Liver (tissue), 3 donors: ENCODE measurements at regions not wholly inside any gene's neighbourhood (a gene's known extent, or its start where the extent isn't known, plus 50 kb on each side); places are given as distances from the start of the nearest gene placed in this dataset.

Source experiments
- FOXA2 ChIP-seq: IDR thresholded peaks from 2 replicates; pipeline ENCODE4 v1.6.1; 2016; ENCODE audit warnings: antibody characterized with exemption
- HNF4A ChIP-seq, 2 donors: conservative IDR thresholded peaks; 2 replicates each; pipeline ENCODE4 v1.6.1; 2016; ENCODE audit warnings: antibody characterized with exemption in 2 of 2, mild to moderate bottlenecking in 2 of 2
- HNF4G ChIP-seq: IDR thresholded peaks from 2 replicates; pipeline ENCODE4 v1.6.1; 2016; ENCODE audit warnings: antibody characterized with exemption
- JUND ChIP-seq, 2 donors: IDR thresholded peaks; 2 replicates each; pipeline ENCODE4 v1.6.1; 2016; ENCODE audit warnings: antibody characterized with exemption in 2 of 2
- NR2F2 ChIP-seq: IDR thresholded peaks from 2 replicates; pipeline ENCODE4 v1.6.1; 2016; ENCODE audit warnings: antibody characterized with exemption
- RAD21 ChIP-seq, 2 donors: IDR thresholded peaks; 2 replicates each; pipeline ENCODE4 v1.6.1; 2016; ENCODE audit warnings: antibody characterized with exemption in 2 of 2, mild to moderate bottlenecking in 2 of 2
- RXRA ChIP-seq, 2 donors: IDR thresholded peaks; 2 replicates each; pipeline ENCODE4 v1.6.1; 2017 to 2018; ENCODE audit warnings: antibody characterized with exemption in 2 of 2, mild to moderate bottlenecking in 1 of 2
- TAF1 ChIP-seq: conservative IDR thresholded peaks from 2 replicates; pipeline ENCODE4 v1.6.1; 2016; ENCODE audit warnings: antibody characterized with exemption, mild to moderate bottlenecking
- YY1 ChIP-seq: IDR thresholded peaks from 2 replicates; pipeline ENCODE4 v1.6.1; 2016; ENCODE audit warnings: antibody characterized with exemption, mild to moderate bottlenecking
- TF ChIP-seq, protein P1 (sequence below): fragments of 150-350 bp; IDR thresholded peaks from 2 replicates; pipeline ENCODE4 v1.5.1; 2017; ENCODE audit warnings: improper control_type of control experiment, low read depth, low read length; ENCODE audit not compliant: missing input control
- TF ChIP-seq, protein P2 (sequence below): IDR thresholded peaks from 2 replicates; pipeline ENCODE4 v1.6.1; 2016; ENCODE audit warnings: antibody characterized with exemption
- donor health status: healthy.
- donor health status: healthy.

DNA sequence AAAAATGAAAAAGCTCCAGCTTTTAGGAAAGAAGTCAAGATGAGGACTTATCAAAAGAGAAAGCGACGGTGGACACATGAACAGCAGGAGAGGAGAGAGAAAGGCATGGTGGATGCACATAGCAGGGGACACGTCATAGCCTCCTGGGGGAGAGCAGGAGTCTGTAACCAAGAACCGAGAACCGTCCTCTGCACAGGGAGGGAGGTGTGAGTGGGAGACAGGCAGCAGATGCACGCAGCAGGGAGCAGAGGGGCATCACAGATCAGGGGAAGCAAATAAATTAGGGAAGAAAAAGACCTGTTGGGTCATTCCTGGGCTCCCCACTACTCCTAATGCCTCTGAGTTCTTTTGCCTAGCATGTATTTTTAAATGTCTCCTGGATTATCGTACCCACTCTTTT lies 138.1 kb upstream of the RMST start:
- TF ChIP-seq, protein P1, sequence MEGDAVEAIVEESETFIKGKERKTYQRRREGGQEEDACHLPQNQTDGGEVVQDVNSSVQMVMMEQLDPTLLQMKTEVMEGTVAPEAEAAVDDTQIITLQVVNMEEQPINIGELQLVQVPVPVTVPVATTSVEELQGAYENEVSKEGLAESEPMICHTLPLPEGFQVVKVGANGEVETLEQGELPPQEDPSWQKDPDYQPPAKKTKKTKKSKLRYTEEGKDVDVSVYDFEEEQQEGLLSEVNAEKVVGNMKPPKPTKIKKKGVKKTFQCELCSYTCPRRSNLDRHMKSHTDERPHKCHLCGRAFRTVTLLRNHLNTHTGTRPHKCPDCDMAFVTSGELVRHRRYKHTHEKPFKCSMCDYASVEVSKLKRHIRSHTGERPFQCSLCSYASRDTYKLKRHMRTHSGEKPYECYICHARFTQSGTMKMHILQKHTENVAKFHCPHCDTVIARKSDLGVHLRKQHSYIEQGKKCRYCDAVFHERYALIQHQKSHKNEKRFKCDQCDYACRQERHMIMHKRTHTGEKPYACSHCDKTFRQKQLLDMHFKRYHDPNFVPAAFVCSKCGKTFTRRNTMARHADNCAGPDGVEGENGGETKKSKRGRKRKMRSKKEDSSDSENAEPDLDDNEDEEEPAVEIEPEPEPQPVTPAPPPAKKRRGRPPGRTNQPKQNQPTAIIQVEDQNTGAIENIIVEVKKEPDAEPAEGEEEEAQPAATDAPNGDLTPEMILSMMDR, result no peak
- TF ChIP-seq RXRA (IDR thresholded peaks at IDR 0.05) (no peak), HNF4A (conservative IDR thresholded peaks at IDR 0.05) (no peak), JUND (IDR thresholded peaks at IDR 0.05) (no peak), YY1 (no peak), RAD21 (IDR thresholded peaks at IDR 0.05) (no peak), NR2F2 (no peak), FOXA2 (no peak), HNF4G (no peak), TAF1 (no peak)
- TF ChIP-seq, protein P2, sequence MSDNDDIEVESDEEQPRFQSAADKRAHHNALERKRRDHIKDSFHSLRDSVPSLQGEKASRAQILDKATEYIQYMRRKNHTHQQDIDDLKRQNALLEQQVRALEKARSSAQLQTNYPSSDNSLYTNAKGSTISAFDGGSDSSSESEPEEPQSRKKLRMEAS, result no peak
